ENCODE measurements at regions not wholly inside any gene's neighbourhood (a gene's known extent, or its start where the extent isn't known, plus 50 kb on each side); places are given as distances from the start of the nearest gene placed in this dataset.

- TF ChIP-seq, protein P1, sequence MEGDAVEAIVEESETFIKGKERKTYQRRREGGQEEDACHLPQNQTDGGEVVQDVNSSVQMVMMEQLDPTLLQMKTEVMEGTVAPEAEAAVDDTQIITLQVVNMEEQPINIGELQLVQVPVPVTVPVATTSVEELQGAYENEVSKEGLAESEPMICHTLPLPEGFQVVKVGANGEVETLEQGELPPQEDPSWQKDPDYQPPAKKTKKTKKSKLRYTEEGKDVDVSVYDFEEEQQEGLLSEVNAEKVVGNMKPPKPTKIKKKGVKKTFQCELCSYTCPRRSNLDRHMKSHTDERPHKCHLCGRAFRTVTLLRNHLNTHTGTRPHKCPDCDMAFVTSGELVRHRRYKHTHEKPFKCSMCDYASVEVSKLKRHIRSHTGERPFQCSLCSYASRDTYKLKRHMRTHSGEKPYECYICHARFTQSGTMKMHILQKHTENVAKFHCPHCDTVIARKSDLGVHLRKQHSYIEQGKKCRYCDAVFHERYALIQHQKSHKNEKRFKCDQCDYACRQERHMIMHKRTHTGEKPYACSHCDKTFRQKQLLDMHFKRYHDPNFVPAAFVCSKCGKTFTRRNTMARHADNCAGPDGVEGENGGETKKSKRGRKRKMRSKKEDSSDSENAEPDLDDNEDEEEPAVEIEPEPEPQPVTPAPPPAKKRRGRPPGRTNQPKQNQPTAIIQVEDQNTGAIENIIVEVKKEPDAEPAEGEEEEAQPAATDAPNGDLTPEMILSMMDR (IDR thresholded peaks at IDR 0.05; ENCODE audit: low read depth, low read length) = no peak
These were observed 98.6 kb upstream of the USP47 start for GRCh38 chr11:11743216-11743615.

GRCh38 chr11:11742486-11742885 is 99.3 kb upstream of the USP47 start:
- H3K4me3 ChIP-seq (ENCODE audit: low read depth, low read length) = no peak overlapping the region
- H3K27ac ChIP-seq = no peak overlapping the region
- DNase-seq = no peak
- H3K9me3 ChIP-seq (ENCODE audit: severe bottlenecking) = no peaks in the 10 kb centered on the region
- no peaks in the 10 kb centered on the region for H3K27me3 ChIP-seq (ENCODE audit: insufficient read depth, low read depth, severe bottlenecking)
- no peaks in the 10 kb centered on the region for H3K36me3 ChIP-seq
- TF ChIP-seq, protein P1 (IDR thresholded peaks at IDR 0.05; ENCODE audit: low read depth, low read length) = no peak

More at GRCh38 chr11:11743216-11743615, 98.6 kb upstream of the USP47 start:
- Histone ChIP-seq H3K9me3 (ENCODE audit: severe bottlenecking) (no peaks in the 10 kb centered on the region), H3K36me3 (no peaks in the 10 kb centered on the region), H3K4me3 (ENCODE audit: low read depth, low read length) (no peak overlapping the region), H3K27ac (no peak overlapping the region), H3K27me3 (ENCODE audit: insufficient read depth, low read depth, severe bottlenecking) (no peaks in the 10 kb centered on the region)
- no peak for DNase-seq

- Histone ChIP-seq H3K9me3 (ENCODE audit: severe bottlenecking) (no peaks in the 10 kb centered on the region), H3K36me3 (no peaks in the 10 kb centered on the region), H3K4me3 (ENCODE audit: low read depth, low read length) (no peak overlapping the region), H3K27ac (no peak overlapping the region), H3K27me3 (ENCODE audit: insufficient read depth, low read depth, severe bottlenecking) (no peaks in the 10 kb centered on the region)
- TF ChIP-seq, protein P1 (IDR thresholded peaks at IDR 0.05; ENCODE audit: low read depth, low read length) = no peak
- DNase-seq = no peak
These were observed 100.9 kb upstream of the USP47 start for GRCh38 chr11:11740836-11741235.

GRCh38 chr11:11740073-11740702 is 101.6 kb upstream of the USP47 start:
- Histone ChIP-seq H3K4me3 (ENCODE audit: low read depth, low read length) (no peak overlapping the region), H3K27ac (no peak overlapping the region), H3K27me3 (ENCODE audit: insufficient read depth, low read depth, severe bottlenecking) (no peaks in the 10 kb centered on the region), H3K36me3 (no peaks in the 10 kb centered on the region), H3K9me3 (ENCODE audit: severe bottlenecking) (no peaks in the 10 kb centered on the region)
- TF ChIP-seq, protein P1 (IDR thresholded peaks at IDR 0.05; ENCODE audit: low read depth, low read length) = no peak
- no peak for DNase-seq

- TF ChIP-seq, protein P1 (IDR thresholded peaks at IDR 0.05; ENCODE audit: low read depth, low read length) = no peak
- DNase-seq = no peak
- H3K36me3 ChIP-seq = no peaks in the 10 kb centered on the region
- no peak overlapping the region for H3K4me3 ChIP-seq (ENCODE audit: low read depth, low read length)
- H3K27me3 ChIP-seq (ENCODE audit: insufficient read depth, low read depth, severe bottlenecking) = no peaks in the 10 kb centered on the region
- H3K9me3 ChIP-seq (ENCODE audit: severe bottlenecking) = no peaks in the 10 kb centered on the region
- no peak overlapping the region for H3K27ac ChIP-seq
These were observed 103.4 kb upstream of the USP47 start for GRCh38 chr11:11738370-11738769.

GRCh38 chr11:11735586-11735985 is 106.2 kb upstream of the USP47 start:
- Histone ChIP-seq H3K4me3 (ENCODE audit: low read depth, low read length) (no peak overlapping the region), H3K9me3 (ENCODE audit: severe bottlenecking) (no peaks in the 10 kb centered on the region), H3K36me3 (no peaks in the 10 kb centered on the region), H3K27me3 (ENCODE audit: insufficient read depth, low read depth, severe bottlenecking) (no peaks in the 10 kb centered on the region), H3K27ac (no peak overlapping the region)
- TF ChIP-seq, protein P1 (IDR thresholded peaks at IDR 0.05; ENCODE audit: low read depth, low read length) = no peak
- DNase-seq = no peak
